HL-60 (cell line): ENCODE measurements at regions not wholly inside any gene's neighbourhood (a gene's known extent, or its start where the extent isn't known, plus 50 kb on each side); places are given as distances from the start of the nearest gene placed in this dataset.

Experiments
- DNase-seq, 2 experiments: peaks; one replicate each; pipeline ENCODE4 v3.0.0-alpha.2; 2010 to 2020; ENCODE audit warnings: low read depth in 1 of 2, low spot score in 1 of 2
- H3K27ac ChIP-seq: fragments of 250-450 bp; sonication (Bioruptor Pico); replicated peaks from 2 replicates; pipeline ENCODE4 v1.5.1; 2020; ENCODE audit warnings: mild to moderate bottlenecking, moderate library complexity
- H3K27me3 ChIP-seq: fragments of 250-450 bp; sonication (Bioruptor Pico); 2 replicates; pipeline ENCODE4 v1.5.1; 2021; ENCODE audit warnings: mild to moderate bottlenecking, moderate library complexity; ENCODE audit not compliant: insufficient read depth, poor library complexity, severe bottlenecking
- H3K4me3 ChIP-seq: replicated peaks from 2 replicates; pipeline ENCODE4 v1.5.1; 2011; ENCODE audit warnings: mild to moderate bottlenecking, control low read depth, low read length; ENCODE audit not compliant: insufficient read depth
- CTCF ChIP-seq: IDR thresholded peaks from one replicate; pipeline ENCODE4 v1.5.1; 2011; ENCODE audit warnings: low read length, control low read depth, inconsistent platforms; ENCODE audit not compliant: insufficient read depth
- GABPA ChIP-seq: IDR thresholded peaks from 2 replicates; pipeline ENCODE4 v1.6.1; 2012; ENCODE audit warnings: low read depth
- POLR2AphosphoS5 ChIP-seq: IDR thresholded peaks from 2 replicates; pipeline ENCODE4 v1.6.1; 2012; ENCODE audit warnings: low read depth
- REST ChIP-seq: IDR thresholded peaks from 2 replicates; pipeline ENCODE4 v1.6.1; 2012; ENCODE audit warnings: low read depth; ENCODE audit not compliant: insufficient replicate concordance
- SPI1 ChIP-seq: IDR thresholded peaks from 2 replicates; pipeline ENCODE4 v1.6.1; 2012; ENCODE audit warnings: low read depth, mild to moderate bottlenecking, borderline replicate concordance

- Histone ChIP-seq H3K27me3 (no peaks in the 10 kb centered on the region), H3K27ac (no peak overlapping the region), H3K4me3 (no peak overlapping the region)
- DNase-seq: peak; percentile 23 to 73
- TF ChIP-seq REST (no peak), SPI1 (no peak), CTCF (peak; percentile 12), GABPA (no peak)
Observed at GRCh38 chr2:156110890-156111289, 221.6 kb downstream of the NR4A2 start.

GRCh38 chr2:156099382-156099781, 233.1 kb downstream of the NR4A2 start:
- DNase-seq: no peak
- Histone ChIP-seq H3K27me3 (no peaks in the 10 kb centered on the region), H3K4me3 (no peak overlapping the region), H3K27ac (no peak overlapping the region)
- TF ChIP-seq CTCF (no peak), GABPA (no peak), SPI1 (no peak), POLR2AphosphoS5 (no peak), REST (no peak)

- no peaks in the 10 kb centered on the region for H3K27me3 ChIP-seq
- no peak overlapping the region for H3K4me3 ChIP-seq
- no peak for DNase-seq
- TF ChIP-seq CTCF: no peak
- TF ChIP-seq POLR2AphosphoS5: no peak
- no peak for TF ChIP-seq REST
- TF ChIP-seq SPI1: no peak
- no peak for TF ChIP-seq GABPA
- no peak overlapping the region for H3K27ac ChIP-seq
Observed at GRCh38 chr2:156098506-156098905, 234.0 kb downstream of the NR4A2 start.
